ENCODE measurements at regions not wholly inside any gene's neighbourhood (a gene's known extent, or its start where the extent isn't known, plus 50 kb on each side); places are given as distances from the start of the nearest gene placed in this dataset.

- Histone ChIP-seq H3K4me3 (ENCODE audit: low read depth in 1 of 2, low read length in 2 of 2) (no peak overlapping the region), H3K9me3 (ENCODE audit: control insufficient read depth in 2 of 2, insufficient read depth in 1 of 2, low read depth in 1 of 2, low read length in 1 of 2) (no peaks in the 10 kb centered on the region), H3K4me1 (ENCODE audit: control insufficient read depth in 2 of 2, insufficient read depth in 2 of 2, low read length in 1 of 2) (no peaks in the 10 kb centered on the region), H3K27me3 (ENCODE audit: control insufficient read depth in 1 of 2, insufficient read depth in 2 of 2, low read length in 2 of 2) (no peaks in the 10 kb centered on the region), H3K27ac (ENCODE audit: low read depth in 2 of 2, low read length in 1 of 2) (no peak overlapping the region), H3K36me3 (ENCODE audit: control insufficient read depth in 2 of 2, insufficient read depth in 2 of 2, low read length in 1 of 2) (no peaks in the 10 kb centered on the region)
- 59 to 62% methylated on average over 6 of the region's 6 CpGs for WGBS, 2 donors
Observed at GRCh38 chr12:11973396-11973795, 97.3 kb upstream of the BCL2L14 start.

DNA sequence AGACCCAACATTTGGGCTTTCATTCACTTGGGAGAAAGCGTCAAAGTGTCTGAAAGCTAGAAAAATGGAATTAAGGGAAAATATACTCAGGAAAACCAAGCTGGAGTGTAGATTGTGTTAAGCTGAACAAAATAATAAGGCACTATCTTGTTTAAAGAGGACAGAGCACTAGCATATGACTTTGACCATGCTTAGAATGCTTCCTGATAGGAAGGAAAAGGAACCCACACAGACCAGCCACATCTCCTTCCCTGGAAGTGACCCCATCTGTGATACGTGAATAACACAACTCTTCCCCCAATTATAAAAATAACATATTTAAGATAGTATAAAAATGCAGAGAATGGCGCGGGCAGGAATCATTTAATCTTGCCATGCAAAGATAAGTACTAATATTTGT is 94.7 kb upstream of the BCL2L14 start:
- Histone ChIP-seq H3K4me3 (ENCODE audit: low read depth in 1 of 2, low read length in 2 of 2) (no peak overlapping the region), H3K9me3 (ENCODE audit: control insufficient read depth in 2 of 2, insufficient read depth in 1 of 2, low read depth in 1 of 2, low read length in 1 of 2) (no peaks in the 10 kb centered on the region), H3K27ac (ENCODE audit: low read depth in 2 of 2, low read length in 1 of 2) (no peak overlapping the region), H3K4me1 (ENCODE audit: control insufficient read depth in 2 of 2, insufficient read depth in 2 of 2, low read length in 1 of 2) (peaks cover 0 to 2% of the 10 kb centered on the region in 2 donors), H3K36me3 (ENCODE audit: control insufficient read depth in 2 of 2, insufficient read depth in 2 of 2, low read length in 1 of 2) (no peaks in the 10 kb centered on the region), H3K27me3 (ENCODE audit: control insufficient read depth in 1 of 2, insufficient read depth in 2 of 2, low read length in 2 of 2) (no peaks in the 10 kb centered on the region)
- 54 to 65% methylated on average over 4 of the region's 4 CpGs for WGBS, 2 donors

- WGBS, 2 donors: 41 to 43% methylated on average over 2 of the region's 2 CpGs
- H3K4me1 ChIP-seq (ENCODE audit: control insufficient read depth in 2 of 2, insufficient read depth in 2 of 2, low read length in 1 of 2): peaks cover 0 to 2% of the 10 kb centered on the region in 2 donors
- H3K27ac ChIP-seq (ENCODE audit: low read depth in 2 of 2, low read length in 1 of 2): no peak overlapping the region
- no peaks in the 10 kb centered on the region for H3K9me3 ChIP-seq (ENCODE audit: control insufficient read depth in 2 of 2, insufficient read depth in 1 of 2, low read depth in 1 of 2, low read length in 1 of 2)
- H3K27me3 ChIP-seq (ENCODE audit: control insufficient read depth in 1 of 2, insufficient read depth in 2 of 2, low read length in 2 of 2): no peaks in the 10 kb centered on the region
- H3K4me3 ChIP-seq (ENCODE audit: low read depth in 1 of 2, low read length in 2 of 2): no peak overlapping the region
- no peaks in the 10 kb centered on the region for H3K36me3 ChIP-seq (ENCODE audit: control insufficient read depth in 2 of 2, insufficient read depth in 2 of 2, low read length in 1 of 2)
Observed at GRCh38 chr12:11978726-11979384, 91.9 kb upstream of the BCL2L14 start.

DNA sequence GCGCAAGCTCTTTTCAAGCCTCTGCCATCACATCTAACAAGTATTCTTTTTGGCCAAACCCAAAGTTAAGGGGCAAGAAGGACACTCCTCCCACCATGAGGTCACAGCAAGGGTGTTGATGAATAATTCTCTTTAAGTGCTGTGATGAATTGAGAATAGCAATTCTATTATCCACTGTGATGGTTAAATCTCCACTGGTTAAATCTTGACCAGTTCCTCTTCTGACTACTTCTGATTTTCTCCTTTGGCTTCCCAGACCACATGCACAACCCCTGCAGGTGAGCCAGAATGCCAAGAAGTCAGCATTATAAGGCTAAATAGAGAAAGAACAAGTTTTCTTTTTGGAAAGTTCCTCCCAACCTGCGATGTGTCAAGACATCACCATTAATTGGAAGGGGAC is 90.6 kb upstream of the BCL2L14 start:
- Histone ChIP-seq H3K4me3 (ENCODE audit: low read depth in 1 of 2, low read length in 2 of 2) (no peak overlapping the region), H3K27ac (ENCODE audit: low read depth in 2 of 2, low read length in 1 of 2) (no peak overlapping the region), H3K36me3 (ENCODE audit: control insufficient read depth in 2 of 2, insufficient read depth in 2 of 2, low read length in 1 of 2) (no peaks in the 10 kb centered on the region), H3K4me1 (ENCODE audit: control insufficient read depth in 2 of 2, insufficient read depth in 2 of 2, low read length in 1 of 2) (peaks cover 0 to 2% of the 10 kb centered on the region in 2 donors), H3K27me3 (ENCODE audit: control insufficient read depth in 1 of 2, insufficient read depth in 2 of 2, low read length in 2 of 2) (no peaks in the 10 kb centered on the region), H3K9me3 (ENCODE audit: control insufficient read depth in 2 of 2, insufficient read depth in 1 of 2, low read depth in 1 of 2, low read length in 1 of 2) (no peaks in the 10 kb centered on the region)
- 96 to 98% methylated on average over 2 of the region's 2 CpGs for WGBS, 2 donors

- 52 to 62% methylated on average over 7 of the region's 7 CpGs for WGBS, 2 donors
- H3K4me3 ChIP-seq (ENCODE audit: low read depth in 1 of 2, low read length in 2 of 2): no peak overlapping the region
- H3K27me3 ChIP-seq (ENCODE audit: control insufficient read depth in 1 of 2, insufficient read depth in 2 of 2, low read length in 2 of 2): no peaks in the 10 kb centered on the region
- peak overlapping the region in 1 of 2 donors; percentile 8 for H3K27ac ChIP-seq (ENCODE audit: low read depth in 2 of 2, low read length in 1 of 2)
- H3K36me3 ChIP-seq (ENCODE audit: control insufficient read depth in 2 of 2, insufficient read depth in 2 of 2, low read length in 1 of 2): no peaks in the 10 kb centered on the region
- H3K9me3 ChIP-seq (ENCODE audit: control insufficient read depth in 2 of 2, insufficient read depth in 1 of 2, low read depth in 1 of 2, low read length in 1 of 2): no peaks in the 10 kb centered on the region
- H3K4me1 ChIP-seq (ENCODE audit: control insufficient read depth in 2 of 2, insufficient read depth in 2 of 2, low read length in 1 of 2): peaks cover 0 to 2% of the 10 kb centered on the region in 2 donors
Observed at GRCh38 chr12:11981121-11981733, 89.5 kb upstream of the BCL2L14 start.

DNA sequence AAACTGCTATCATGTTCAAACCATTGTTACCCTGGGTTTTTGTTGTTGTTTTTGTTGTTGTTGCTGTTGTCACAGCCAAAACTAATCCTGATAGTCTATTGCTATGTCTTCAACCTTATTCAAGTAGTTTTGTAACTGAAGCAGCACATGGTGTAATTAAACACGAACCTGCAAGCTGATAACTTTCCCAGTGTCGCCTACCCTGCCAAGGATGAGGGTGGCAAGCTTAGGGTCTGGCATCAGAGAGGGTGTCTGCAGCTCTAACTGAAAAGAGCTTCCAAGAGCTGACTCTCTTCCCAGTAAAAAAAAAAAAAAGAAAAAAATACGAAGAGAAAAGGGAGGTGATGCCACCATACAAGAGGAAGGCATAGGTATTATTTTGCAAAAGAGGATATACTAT is 86.3 kb upstream of the BCL2L14 start:
- WGBS, 2 donors: 85 to 88% methylated on average over 3 of the region's 3 CpGs

GRCh38 chr12:11986165-11986564 is 84.6 kb upstream of the BCL2L14 start:
- H3K9me3 ChIP-seq (ENCODE audit: control insufficient read depth in 2 of 2, insufficient read depth in 1 of 2, low read depth in 1 of 2, low read length in 1 of 2): no peaks in the 10 kb centered on the region
- no peaks in the 10 kb centered on the region for H3K27me3 ChIP-seq (ENCODE audit: control insufficient read depth in 1 of 2, insufficient read depth in 2 of 2, low read length in 2 of 2)
- WGBS, 2 donors: 61 to 73% methylated on average over 5 of the region's 5 CpGs

More for the DNA sequence above, 86.3 kb upstream of the BCL2L14 start:
- H3K4me1 ChIP-seq (ENCODE audit: control insufficient read depth in 2 of 2, insufficient read depth in 2 of 2, low read length in 1 of 2): no peaks in the 10 kb centered on the region
- H3K9me3 ChIP-seq (ENCODE audit: control insufficient read depth in 2 of 2, insufficient read depth in 1 of 2, low read depth in 1 of 2, low read length in 1 of 2): no peaks in the 10 kb centered on the region
- H3K27me3 ChIP-seq (ENCODE audit: control insufficient read depth in 1 of 2, insufficient read depth in 2 of 2, low read length in 2 of 2): no peaks in the 10 kb centered on the region
- no peak overlapping the region for H3K27ac ChIP-seq (ENCODE audit: low read depth in 2 of 2, low read length in 1 of 2)
- H3K36me3 ChIP-seq (ENCODE audit: control insufficient read depth in 2 of 2, insufficient read depth in 2 of 2, low read length in 1 of 2): no peaks in the 10 kb centered on the region
- H3K4me3 ChIP-seq (ENCODE audit: low read depth in 1 of 2, low read length in 2 of 2): no peak overlapping the region

GRCh38 chr12:11987901-11988300 is 82.8 kb upstream of the BCL2L14 start:
- Histone ChIP-seq H3K9me3 (ENCODE audit: control insufficient read depth in 2 of 2, insufficient read depth in 1 of 2, low read depth in 1 of 2, low read length in 1 of 2) (no peaks in the 10 kb centered on the region), H3K27me3 (ENCODE audit: control insufficient read depth in 1 of 2, insufficient read depth in 2 of 2, low read length in 2 of 2) (no peaks in the 10 kb centered on the region), H3K36me3 (ENCODE audit: control insufficient read depth in 2 of 2, insufficient read depth in 2 of 2, low read length in 1 of 2) (no peaks in the 10 kb centered on the region), H3K27ac (ENCODE audit: low read depth in 2 of 2, low read length in 1 of 2) (no peak overlapping the region), H3K4me3 (ENCODE audit: low read depth in 1 of 2, low read length in 2 of 2) (no peak overlapping the region), H3K4me1 (ENCODE audit: control insufficient read depth in 2 of 2, insufficient read depth in 2 of 2, low read length in 1 of 2) (no peaks in the 10 kb centered on the region)
- 83 to 84% methylated on average over 4 of the region's 4 CpGs for WGBS, 2 donors

More at GRCh38 chr12:11986165-11986564, 84.6 kb upstream of the BCL2L14 start:
- no peaks in the 10 kb centered on the region for H3K36me3 ChIP-seq (ENCODE audit: control insufficient read depth in 2 of 2, insufficient read depth in 2 of 2, low read length in 1 of 2)
- no peak overlapping the region for H3K4me3 ChIP-seq (ENCODE audit: low read depth in 1 of 2, low read length in 2 of 2)
- no peaks in the 10 kb centered on the region for H3K4me1 ChIP-seq (ENCODE audit: control insufficient read depth in 2 of 2, insufficient read depth in 2 of 2, low read length in 1 of 2)
- no peak overlapping the region for H3K27ac ChIP-seq (ENCODE audit: low read depth in 2 of 2, low read length in 1 of 2)

GRCh38 chr12:11991604-11992003 is 79.1 kb upstream of the BCL2L14 start:
- Histone ChIP-seq H3K4me1 (ENCODE audit: control insufficient read depth in 2 of 2, insufficient read depth in 2 of 2, low read length in 1 of 2) (no peaks in the 10 kb centered on the region), H3K27ac (ENCODE audit: low read depth in 2 of 2, low read length in 1 of 2) (no peak overlapping the region), H3K36me3 (ENCODE audit: control insufficient read depth in 2 of 2, insufficient read depth in 2 of 2, low read length in 1 of 2) (no peaks in the 10 kb centered on the region), H3K9me3 (ENCODE audit: control insufficient read depth in 2 of 2, insufficient read depth in 1 of 2, low read depth in 1 of 2, low read length in 1 of 2) (no peaks in the 10 kb centered on the region), H3K4me3 (ENCODE audit: low read depth in 1 of 2, low read length in 2 of 2) (no peak overlapping the region), H3K27me3 (ENCODE audit: control insufficient read depth in 1 of 2, insufficient read depth in 2 of 2, low read length in 2 of 2) (no peaks in the 10 kb centered on the region)
- WGBS, 2 donors: 85 to 88% methylated on average over 4 of the region's 4 CpGs

DNA sequence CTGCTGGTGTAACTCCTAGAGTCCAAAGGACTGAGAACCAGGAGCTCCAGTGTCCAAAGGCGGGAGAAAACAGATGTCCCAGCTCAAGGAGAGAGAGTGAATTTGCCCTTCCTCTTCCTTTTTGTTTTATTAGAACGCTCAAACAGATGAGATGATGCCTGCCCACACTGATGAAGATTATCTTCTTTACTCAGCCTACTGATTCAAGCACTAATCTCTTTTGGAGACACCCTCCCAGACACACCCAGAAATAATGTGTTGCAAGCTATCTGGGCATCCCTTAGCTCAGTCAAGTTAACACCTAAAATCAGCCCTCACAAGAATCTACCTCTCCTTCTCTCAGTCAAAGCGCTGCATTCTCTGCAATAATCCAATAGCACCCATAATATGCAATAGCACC is 78.2 kb upstream of the BCL2L14 start:
- Histone ChIP-seq H3K9me3 (ENCODE audit: control insufficient read depth in 2 of 2, insufficient read depth in 1 of 2, low read depth in 1 of 2, low read length in 1 of 2) (no peaks in the 10 kb centered on the region), H3K4me3 (ENCODE audit: low read depth in 1 of 2, low read length in 2 of 2) (no peak overlapping the region), H3K27me3 (ENCODE audit: control insufficient read depth in 1 of 2, insufficient read depth in 2 of 2, low read length in 2 of 2) (no peaks in the 10 kb centered on the region), H3K4me1 (ENCODE audit: control insufficient read depth in 2 of 2, insufficient read depth in 2 of 2, low read length in 1 of 2) (no peaks in the 10 kb centered on the region), H3K27ac (ENCODE audit: low read depth in 2 of 2, low read length in 1 of 2) (no peak overlapping the region), H3K36me3 (ENCODE audit: control insufficient read depth in 2 of 2, insufficient read depth in 2 of 2, low read length in 1 of 2) (no peaks in the 10 kb centered on the region)
- WGBS, 2 donors: 86 to 95% methylated on average over 3 of the region's 3 CpGs
